K562 (cell line): ENCODE measurements at regions not wholly inside any gene's neighbourhood (a gene's known extent, or its start where the extent isn't known, plus 50 kb on each side); places are given as distances from the start of the nearest gene placed in this dataset.

Source experiments
- ATAC-seq: fragments of 200-7000 bp; cut with Tn5 transposase; 3 replicates; pipeline ENCODE4 v1.9.1; 2020; ENCODE audit warnings: moderate library complexity
- BruUV-seq: library from RNA; stranded (reverse); fragments of 400-500 nt; replicated peaks from 2 replicates; lab custom pipeline; 2021; lab: Mats Ljungman, UMichigan
- CTCF ChIA-PET: fragments of 300-600 bp; formaldehyde crosslinking; extraction: SDS; loops from one replicate; lab custom pipeline; 2021; ENCODE audit warnings: low intra/inter-chr PET ratio; lab: Yijun Ruan, JAX
- POLR2A ChIA-PET: fragments of 300-600, 350-650 bp; sonication (Branson Sonifier 250); formaldehyde crosslinking; extraction: SDS; loops from one replicate; lab custom pipeline; 2021; ENCODE audit warnings: antibody characterized with exemption, inconsistent platforms; lab: Yijun Ruan, JAX
- DNase-seq, 4 experiments: peaks; one replicate each; pipeline versions ENCODE4 v3.0.0 to v3.0.0-alpha.2; 2011 to 2018; ENCODE audit warnings: low spot score in 3 of 4, mixed read lengths in 3 of 4; ENCODE audit errors: extremely low read depth in 1 of 4
- FAIRE-seq: peaks from 2 replicates; lab custom pipeline; 2011; peaks lifted over from hg19 to GRCh38; lab: Jason Lieb, UNC
- H2AFZ ChIP-seq: 2 replicates; pipeline ENCODE4 v1.6.0; 2011; ENCODE audit warnings: low read depth, low read length, control low read depth, inconsistent platforms
- H3K27ac ChIP-seq: fragments of 200-600 bp; 3 replicates; pipeline ENCODE4 v1.8.0; 2011; ENCODE audit warnings: low read depth, mild to moderate bottlenecking, control low read depth, inconsistent platforms, low read length, moderate library complexity, mixed read lengths; ENCODE audit errors: extremely low read depth
- H3K27me3 ChIP-seq, 2 experiments: fragments of 300-600 bp in 1 of 2; 2 replicates in 1 of 2; 3 replicates in 1 of 2; pipeline versions ENCODE4 v1.6.0 to v1.8.0; 2011; ENCODE audit warnings: inconsistent platforms in 2 of 2, low read length in 2 of 2, mild to moderate bottlenecking in 1 of 2, mixed read lengths in 1 of 2, moderate library complexity in 1 of 2; ENCODE audit not compliant: control insufficient read depth in 2 of 2, insufficient read depth in 2 of 2
- H3K36me3 ChIP-seq: fragments of 300-600 bp; 3 replicates; pipeline ENCODE4 v1.8.0; 2011; ENCODE audit warnings: mild to moderate bottlenecking, low read length, inconsistent platforms; ENCODE audit not compliant: control insufficient read depth, insufficient read depth
- H3K4me1 ChIP-seq, 2 experiments: fragments of 200-600 bp in 1 of 2; replicated peaks in 1 of 2; 2 replicates in 1 of 2; 3 replicates in 1 of 2; pipeline versions ENCODE4 v1.5.1 to v1.8.0; 2011; ENCODE audit warnings: inconsistent platforms in 2 of 2, low read length in 2 of 2, mild to moderate bottlenecking in 1 of 2, mixed read lengths in 1 of 2, moderate library complexity in 1 of 2; ENCODE audit not compliant: control insufficient read depth in 2 of 2, insufficient read depth in 2 of 2
- H3K4me2 ChIP-seq: 2 replicates; pipeline ENCODE4 v1.6.1; 2011; ENCODE audit warnings: low read length, control low read depth, inconsistent platforms, mixed read lengths; ENCODE audit not compliant: insufficient read depth
- H3K4me3 ChIP-seq: fragments of 200-600 bp; sonication (generic), shearing (Covaris generic); 2 replicates; pipeline ENCODE4 v1.5.1; 2016; ENCODE audit warnings: control low read depth, inconsistent platforms
- H3K79me2 ChIP-seq: fragments of 200-600 bp; 3 replicates; pipeline ENCODE4 v1.8.0; 2011; ENCODE audit warnings: low read length, inconsistent platforms; ENCODE audit not compliant: control insufficient read depth, insufficient read depth
- H3K9ac ChIP-seq, 2 experiments: 2 replicates each; pipeline versions ENCODE4 v1.6.0 to v1.6.1; 2011; ENCODE audit warnings: low read depth in 2 of 2, low read length in 2 of 2, control low read depth in 1 of 2, inconsistent platforms in 1 of 2, mild to moderate bottlenecking in 1 of 2, mixed read lengths in 1 of 2; ENCODE audit not compliant: insufficient read depth in 1 of 2
- H3K9me1 ChIP-seq: one replicate; pipeline ENCODE4 v1.6.0; 2011; ENCODE audit warnings: inconsistent platforms, mild to moderate bottlenecking, low read length, moderate library complexity; ENCODE audit not compliant: control insufficient read depth, insufficient read depth
- H3K9me3 ChIP-seq: replicated peaks from 2 replicates; pipeline ENCODE4 v1.5.1; 2011; ENCODE audit warnings: low read depth, low read length, inconsistent platforms; ENCODE audit not compliant: control insufficient read depth, insufficient read depth
- H4K20me1 ChIP-seq: replicated peaks from 2 replicates; pipeline ENCODE4 v1.6.1; 2011; ENCODE audit warnings: low read length, inconsistent platforms, mixed read lengths; ENCODE audit not compliant: control insufficient read depth, insufficient read depth
- CBFA2T3 ChIP-seq: fragments of 450-650 bp; IDR thresholded peaks from 2 replicates; pipeline ENCODE4 v1.6.1; 2017
- KLF6 ChIP-seq: fragments of 250-450 bp; sonication (Bioruptor Pico); IDR thresholded peaks from 2 replicates; pipeline ENCODE4 v1.4.0; 2020; ENCODE audit warnings: mild to moderate bottlenecking, moderate library complexity, borderline replicate concordance
- MXI1 ChIP-seq: IDR thresholded peaks from 2 replicates; pipeline ENCODE4 v1.6.1; 2011; ENCODE audit warnings: low read depth, mild to moderate bottlenecking, improper control_type of control experiment, low read length
- MYBL2 ChIP-seq, 2 experiments: fragments of 450-650 bp in 1 of 2; sonication (generic) in 1 of 2; formaldehyde crosslinking in 1 of 2; IDR thresholded peaks; 2 replicates each; pipeline versions ENCODE4 v1.6.1 to v1.8.1; 2017 to 2022; ENCODE audit warnings: borderline replicate concordance in 1 of 2, inconsistent platforms in 1 of 2, low read depth in 1 of 2, mild to moderate bottlenecking in 1 of 2, missing genetic modification reagents in 1 of 2, moderate library complexity in 1 of 2
- NR3C1 ChIP-seq: sonication (generic); formaldehyde crosslinking; IDR thresholded peaks from 2 replicates; pipeline ENCODE4 v1.8.1; 2022; ENCODE audit warnings: missing genetic modification reagents
- STAG1 ChIP-seq: sonication (generic); formaldehyde crosslinking; IDR thresholded peaks from 2 replicates; pipeline ENCODE4 v1.5.0; 2020; ENCODE audit warnings: missing genetic modification reagents, borderline replicate concordance
- ZNF217 ChIP-seq: sonication (generic); formaldehyde crosslinking; IDR thresholded peaks from 2 replicates; pipeline ENCODE4 v1.8.0; 2022; ENCODE audit warnings: mild to moderate bottlenecking, missing genetic modification reagents
- ZNF316 ChIP-seq: fragments of 450-650 bp; IDR thresholded peaks from 2 replicates; pipeline ENCODE4 v1.6.1; 2016
- WGBS: fragments of 100-300 bp; shearing (Covaris generic); methylation state at CpG from one replicate; pipeline ENCODE4 v1.1.6; 2016; ENCODE audit warnings: low coverage, mixed read lengths; ENCODE audit not compliant: insufficient coverage; ENCODE audit errors: missing lambda C conversion rate; 5-methylcytosine and 5-hydroxymethylcytosine counted together
- in situ Hi-C: fragments of 300-500 bp; cut with MboI; formaldehyde crosslinking; loops from 4 replicates; pipeline ENCODE4 v1.15.0; 2018; ENCODE audit warnings: inconsistent platforms, mixed read lengths
- intact Hi-C: fragments of 100-400 bp; cut with micrococcal nuclease; formaldehyde crosslinking; loops from 2 replicates; pipeline ENCODE4 v1.14.2; 2022

DNA sequence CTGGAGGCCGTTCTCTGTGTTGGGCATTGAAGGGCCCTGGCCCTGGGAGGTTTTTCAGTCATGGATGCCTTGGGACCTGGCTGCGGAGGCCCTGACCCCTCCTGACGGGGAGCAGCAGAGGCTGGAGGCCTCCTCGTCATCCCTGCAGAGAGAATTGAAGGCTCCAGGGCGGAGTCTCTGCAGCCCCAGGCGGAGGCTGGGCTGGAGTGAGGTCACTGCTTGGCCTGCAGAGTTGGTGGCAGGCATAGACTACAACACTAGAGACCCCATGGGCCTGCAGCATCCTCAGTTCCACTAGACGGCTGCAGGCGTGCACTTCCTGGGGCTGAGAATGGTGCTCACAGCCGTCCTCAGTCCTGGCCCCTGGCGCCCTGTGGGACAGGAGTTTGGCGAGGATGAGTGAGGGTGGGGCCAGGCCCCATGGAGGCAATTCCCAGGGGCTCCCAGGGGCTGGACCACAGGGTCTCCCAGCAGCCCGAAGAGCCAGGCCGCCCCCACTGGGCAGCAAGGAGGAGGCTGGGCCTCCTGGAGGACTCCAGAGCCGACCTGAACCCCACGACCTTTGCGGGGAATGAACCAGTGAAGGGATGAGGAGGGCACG is 1194.9 kb downstream of the BRD1 start:
- H3K36me3 ChIP-seq: no peaks in the 10 kb centered on the region
- BruUV-seq: no TSS peak

DNA sequence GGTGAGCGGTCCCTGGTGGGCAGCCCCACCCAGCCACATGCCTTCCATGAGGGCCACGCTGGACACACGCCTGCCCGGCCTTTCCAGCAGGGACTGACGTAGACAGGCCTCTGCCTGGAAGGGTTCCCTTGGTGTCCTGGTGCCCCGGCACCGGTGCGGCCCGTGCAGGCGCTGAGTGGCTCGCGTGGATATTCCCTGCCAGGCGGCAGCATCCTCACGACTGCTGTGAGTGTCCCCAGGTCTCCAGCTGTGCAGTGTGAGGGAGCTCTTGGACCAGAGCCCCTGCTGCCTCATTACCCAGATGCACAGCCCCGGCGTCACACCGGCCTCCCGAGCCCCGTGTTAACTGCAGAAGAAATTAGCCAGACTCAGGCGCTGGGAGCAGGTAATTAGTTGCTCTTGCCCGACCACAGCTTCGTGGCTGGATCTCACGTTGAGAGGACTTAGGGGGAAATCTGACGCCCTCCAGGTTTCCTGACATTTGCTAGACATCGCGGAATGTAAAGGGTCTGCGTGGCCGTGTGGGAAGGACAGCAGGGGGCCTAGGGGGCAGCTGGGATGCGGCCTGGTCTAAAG is 1196.3 kb downstream of the BRD1 start:
- Histone ChIP-seq H3K4me2 (no peak overlapping the region), H3K9me3 (no peaks in the 10 kb centered on the region), H2AFZ (no peak overlapping the region), H3K9ac (no peak overlapping the region), H4K20me1 (no peaks in the 10 kb centered on the region), H3K79me2 (no peaks in the 10 kb centered on the region), H3K9me1 (no peaks in the 10 kb centered on the region), H3K4me3 (no peak overlapping the region), H3K27me3 (no peaks in the 10 kb centered on the region), H3K27ac (no peak overlapping the region), H3K36me3 (no peaks in the 10 kb centered on the region), H3K4me1 (no peaks in the 10 kb centered on the region)
- no TSS peak for BruUV-seq
- ATAC-seq (no peak), DNase-seq (no peak), FAIRE-seq (no peak)
- intact Hi-C loops: no loop called here
- ChIA-PET POLR2A (no interaction called here), CTCF (no interaction called here)
- in situ Hi-C loops: no loop called here
- 4% methylated on average over 22 of the region's 29 CpGs for WGBS
- no peak for TF ChIP-seq MXI1

More for the DNA sequence above, 1194.9 kb downstream of the BRD1 start:
- no peak overlapping the region for H3K9ac ChIP-seq
- no peaks in the 10 kb centered on the region for H3K79me2 ChIP-seq
- FAIRE-seq (no peak), ATAC-seq (no peak), DNase-seq (no peak)
- intact Hi-C loops: no loop called here
- H3K9me1 ChIP-seq: no peaks in the 10 kb centered on the region
- H3K4me2 ChIP-seq: no peak overlapping the region
- ChIA-PET CTCF (no interaction called here), POLR2A (no interaction called here)
- H4K20me1 ChIP-seq: no peaks in the 10 kb centered on the region
- H3K9me3 ChIP-seq: no peaks in the 10 kb centered on the region
- TF ChIP-seq NR3C1 (CRISPR knock-in tag): no peak
- TF ChIP-seq KLF6 (CRISPR knock-in tag): no peak
- TF ChIP-seq ZNF217 (CRISPR knock-in tag): no peak
- no peak for TF ChIP-seq MYBL2 (IDR thresholded peaks at IDR 0.05; ENCODE audit: low read depth)
- no peak for TF ChIP-seq MYBL2 (CRISPR knock-in tag; IDR thresholded peaks at IDR 0.05; ENCODE audit: borderline replicate concordance)
- no peak for TF ChIP-seq ZNF316
- no peak for TF ChIP-seq STAG1
- no peak for TF ChIP-seq CBFA2T3
- no peaks in the 10 kb centered on the region; a peak in 1 of 5 replicates for H3K27me3 ChIP-seq
- in situ Hi-C loops: no loop called here
- H3K4me3 ChIP-seq: no peak overlapping the region
- H3K27ac ChIP-seq: no peak overlapping the region
- no peak overlapping the region for H2AFZ ChIP-seq
- no peaks in the 10 kb centered on the region for H3K4me1 ChIP-seq
- 0% methylated on average over 11 of the region's 17 CpGs for WGBS
